K562 (cell line): ENCODE measurements at regions not wholly inside any gene's neighbourhood (a gene's known extent, or its start where the extent isn't known, plus 50 kb on each side); places are given as distances from the start of the nearest gene placed in this dataset.

Source experiments
- ATAC-seq: fragments of 200-7000 bp; cut with Tn5 transposase; 3 replicates; pipeline ENCODE4 v1.9.1; 2020; ENCODE audit warnings: moderate library complexity
- BruUV-seq: library from RNA; stranded (reverse); fragments of 400-500 nt; replicated peaks from 2 replicates; lab custom pipeline; 2021; lab: Mats Ljungman, UMichigan
- CTCF ChIA-PET: fragments of 300-600 bp; formaldehyde crosslinking; extraction: SDS; loops from one replicate; lab custom pipeline; 2021; ENCODE audit warnings: low intra/inter-chr PET ratio; lab: Yijun Ruan, JAX
- POLR2A ChIA-PET: fragments of 300-600, 350-650 bp; sonication (Branson Sonifier 250); formaldehyde crosslinking; extraction: SDS; loops from one replicate; lab custom pipeline; 2021; ENCODE audit warnings: antibody characterized with exemption, inconsistent platforms; lab: Yijun Ruan, JAX
- DNase-seq, 4 experiments: peaks; one replicate each; pipeline versions ENCODE4 v3.0.0 to v3.0.0-alpha.2; 2011 to 2018; ENCODE audit warnings: low spot score in 3 of 4, mixed read lengths in 3 of 4; ENCODE audit errors: extremely low read depth in 1 of 4
- FAIRE-seq: peaks from 2 replicates; lab custom pipeline; 2011; peaks lifted over from hg19 to GRCh38; lab: Jason Lieb, UNC
- H2AFZ ChIP-seq: 2 replicates; pipeline ENCODE4 v1.6.0; 2011; ENCODE audit warnings: low read depth, low read length, control low read depth, inconsistent platforms
- H3K27ac ChIP-seq: fragments of 200-600 bp; 3 replicates; pipeline ENCODE4 v1.8.0; 2011; ENCODE audit warnings: low read depth, mild to moderate bottlenecking, control low read depth, inconsistent platforms, low read length, moderate library complexity, mixed read lengths; ENCODE audit errors: extremely low read depth
- H3K27me3 ChIP-seq, 2 experiments: fragments of 300-600 bp in 1 of 2; 2 replicates in 1 of 2; 3 replicates in 1 of 2; pipeline versions ENCODE4 v1.6.0 to v1.8.0; 2011; ENCODE audit warnings: inconsistent platforms in 2 of 2, low read length in 2 of 2, mild to moderate bottlenecking in 1 of 2, mixed read lengths in 1 of 2, moderate library complexity in 1 of 2; ENCODE audit not compliant: control insufficient read depth in 2 of 2, insufficient read depth in 2 of 2
- H3K36me3 ChIP-seq: fragments of 300-600 bp; 3 replicates; pipeline ENCODE4 v1.8.0; 2011; ENCODE audit warnings: mild to moderate bottlenecking, low read length, inconsistent platforms; ENCODE audit not compliant: control insufficient read depth, insufficient read depth
- H3K4me1 ChIP-seq, 2 experiments: fragments of 200-600 bp in 1 of 2; replicated peaks in 1 of 2; 2 replicates in 1 of 2; 3 replicates in 1 of 2; pipeline versions ENCODE4 v1.5.1 to v1.8.0; 2011; ENCODE audit warnings: inconsistent platforms in 2 of 2, low read length in 2 of 2, mild to moderate bottlenecking in 1 of 2, mixed read lengths in 1 of 2, moderate library complexity in 1 of 2; ENCODE audit not compliant: control insufficient read depth in 2 of 2, insufficient read depth in 2 of 2
- H3K4me2 ChIP-seq: 2 replicates; pipeline ENCODE4 v1.6.1; 2011; ENCODE audit warnings: low read length, control low read depth, inconsistent platforms, mixed read lengths; ENCODE audit not compliant: insufficient read depth
- H3K4me3 ChIP-seq: fragments of 200-600 bp; sonication (generic), shearing (Covaris generic); 2 replicates; pipeline ENCODE4 v1.5.1; 2016; ENCODE audit warnings: control low read depth, inconsistent platforms
- H3K79me2 ChIP-seq: fragments of 200-600 bp; 3 replicates; pipeline ENCODE4 v1.8.0; 2011; ENCODE audit warnings: low read length, inconsistent platforms; ENCODE audit not compliant: control insufficient read depth, insufficient read depth
- H3K9ac ChIP-seq, 2 experiments: 2 replicates each; pipeline versions ENCODE4 v1.6.0 to v1.6.1; 2011; ENCODE audit warnings: low read depth in 2 of 2, low read length in 2 of 2, control low read depth in 1 of 2, inconsistent platforms in 1 of 2, mild to moderate bottlenecking in 1 of 2, mixed read lengths in 1 of 2; ENCODE audit not compliant: insufficient read depth in 1 of 2
- H3K9me1 ChIP-seq: one replicate; pipeline ENCODE4 v1.6.0; 2011; ENCODE audit warnings: inconsistent platforms, mild to moderate bottlenecking, low read length, moderate library complexity; ENCODE audit not compliant: control insufficient read depth, insufficient read depth
- H3K9me3 ChIP-seq: replicated peaks from 2 replicates; pipeline ENCODE4 v1.5.1; 2011; ENCODE audit warnings: low read depth, low read length, inconsistent platforms; ENCODE audit not compliant: control insufficient read depth, insufficient read depth
- H4K20me1 ChIP-seq: replicated peaks from 2 replicates; pipeline ENCODE4 v1.6.1; 2011; ENCODE audit warnings: low read length, inconsistent platforms, mixed read lengths; ENCODE audit not compliant: control insufficient read depth, insufficient read depth
- CEBPG ChIP-seq, 3 experiments: fragments of 200-800 bp in 1 of 3; sonication (Bioruptor generic) in 1 of 3; sonication (generic) in 1 of 3; formaldehyde crosslinking in 1 of 3; IDR thresholded peaks in 2 of 3; conservative IDR thresholded peaks in 1 of 3; 2 replicates each; pipeline versions ENCODE4 v1.6.1 to v1.8.0; 2016 to 2022; ENCODE audit warnings: missing compliant biosample characterization in 2 of 3, missing genetic modification characterization in 2 of 3, mild to moderate bottlenecking in 1 of 3, missing genetic modification reagents in 1 of 3
- DIDO1 ChIP-seq: fragments of 450-650 bp; IDR thresholded peaks from 2 replicates; pipeline ENCODE4 v1.6.1; 2016; ENCODE audit warnings: low read depth, missing biosample characterization, missing genetic modification characterization
- DPF2 ChIP-seq: fragments of 450-650 bp; IDR thresholded peaks from 2 replicates; pipeline ENCODE4 v1.6.1; 2016
- FOXM1 ChIP-seq, 2 experiments: fragments of 450-650 bp in 1 of 2; sonication (generic) in 1 of 2; formaldehyde crosslinking in 1 of 2; IDR thresholded peaks; 2 replicates each; pipeline versions ENCODE4 v1.6.1 to v1.9.0; 2017 to 2022; ENCODE audit warnings: low read depth in 2 of 2, mild to moderate bottlenecking in 2 of 2, missing genetic modification reagents in 1 of 2, moderate library complexity in 1 of 2
- GABPA ChIP-seq: fragments of 200-800 bp; sonication (Bioruptor generic); conservative IDR thresholded peaks from 2 replicates; pipeline ENCODE4 v1.6.1; 2016; ENCODE audit warnings: low read depth, missing genetic modification characterization, missing compliant biosample characterization
- NR3C1 ChIP-seq: sonication (generic); formaldehyde crosslinking; IDR thresholded peaks from 2 replicates; pipeline ENCODE4 v1.8.1; 2022; ENCODE audit warnings: missing genetic modification reagents
- PML ChIP-seq: IDR thresholded peaks from 2 replicates; pipeline ENCODE4 v1.6.1; 2012; ENCODE audit warnings: low read length, inconsistent platforms
- SMC3 ChIP-seq: conservative IDR thresholded peaks from 2 replicates; pipeline ENCODE4 v1.6.1; 2011; ENCODE audit warnings: low read depth, low read length, improper control_type of control experiment; ENCODE audit not compliant: insufficient read depth
- ZBTB17 ChIP-seq: fragments of 450-650 bp; formaldehyde crosslinking; IDR thresholded peaks from 2 replicates; pipeline ENCODE4 v1.4.0; 2020; ENCODE audit warnings: mild to moderate bottlenecking
- ZNF57 ChIP-seq: fragments of 450-650 bp; formaldehyde crosslinking; IDR thresholded peaks from 2 replicates; pipeline ENCODE4 v1.4.0; 2020; ENCODE audit warnings: mild to moderate bottlenecking, moderate library complexity
- ZNF75A ChIP-seq: fragments of 450-650 bp; formaldehyde crosslinking; IDR thresholded peaks from 2 replicates; pipeline ENCODE4 v1.4.0; 2020; ENCODE audit warnings: mild to moderate bottlenecking
- whole genome bisulfite sequencing: fragments of 100-300 bp; shearing (Covaris generic); methylation state at CpG from one replicate; pipeline ENCODE4 v1.1.6; 2016; ENCODE audit warnings: low coverage, mixed read lengths; ENCODE audit not compliant: insufficient coverage; ENCODE audit errors: missing lambda C conversion rate; 5-methylcytosine and 5-hydroxymethylcytosine counted together
- in situ Hi-C: fragments of 300-500 bp; cut with MboI; formaldehyde crosslinking; loops from 4 replicates; pipeline ENCODE4 v1.15.0; 2018; ENCODE audit warnings: inconsistent platforms, mixed read lengths
- intact Hi-C: fragments of 100-400 bp; cut with micrococcal nuclease; formaldehyde crosslinking; loops from 2 replicates; pipeline ENCODE4 v1.14.2; 2022
- TF ChIP-seq, protein P1 (sequence below): fragments of 250-450 bp; sonication (Bioruptor Pico); IDR thresholded peaks from 2 replicates; pipeline ENCODE4 v1.4.0; 2020; ENCODE audit warnings: mild to moderate bottlenecking, moderate library complexity
- TF ChIP-seq, protein P2 (sequence below): sonication (generic); formaldehyde crosslinking; IDR thresholded peaks from 2 replicates; pipeline ENCODE4 v1.8.1; 2023; ENCODE audit warnings: mild to moderate bottlenecking, missing genetic modification reagents
- TF ChIP-seq, protein P3 (sequence below), 2 experiments: IDR thresholded peaks; 2 replicates each; pipeline ENCODE4 v1.6.1; 2011; ENCODE audit warnings: borderline replicate concordance in 1 of 2, control low read depth in 1 of 2, low read depth in 1 of 2, low read length in 1 of 2, mild to moderate bottlenecking in 1 of 2, mixed read lengths in 1 of 2, moderate library complexity in 1 of 2; ENCODE audit not compliant: insufficient read depth in 1 of 2, insufficient read length in 1 of 2, poor library complexity in 1 of 2, severe bottlenecking in 1 of 2; ENCODE audit errors: extremely low read depth in 1 of 2

DNA sequence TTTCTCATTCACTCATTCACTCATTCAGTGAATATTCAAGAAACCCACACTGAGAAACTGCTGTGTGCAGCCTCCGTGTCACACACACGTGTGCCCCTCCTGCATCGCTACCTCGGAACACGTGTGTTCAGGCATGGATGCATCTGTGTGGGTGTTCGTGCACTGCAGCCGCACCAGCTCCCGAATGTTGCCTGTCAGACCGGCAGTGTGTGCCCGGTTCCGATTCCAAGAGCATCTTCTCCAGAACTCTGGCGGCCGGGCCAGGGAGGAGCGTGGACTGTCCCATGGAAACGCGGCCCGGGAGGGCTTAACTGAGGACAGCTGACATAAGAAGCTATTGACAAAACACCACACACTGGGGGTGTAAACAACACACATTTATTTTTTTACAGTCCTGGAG lies 216.0 kb downstream of the DLL1 start (continued):
- TF ChIP-seq ZNF75A (CRISPR knock-in tag), result no peak

DNA sequence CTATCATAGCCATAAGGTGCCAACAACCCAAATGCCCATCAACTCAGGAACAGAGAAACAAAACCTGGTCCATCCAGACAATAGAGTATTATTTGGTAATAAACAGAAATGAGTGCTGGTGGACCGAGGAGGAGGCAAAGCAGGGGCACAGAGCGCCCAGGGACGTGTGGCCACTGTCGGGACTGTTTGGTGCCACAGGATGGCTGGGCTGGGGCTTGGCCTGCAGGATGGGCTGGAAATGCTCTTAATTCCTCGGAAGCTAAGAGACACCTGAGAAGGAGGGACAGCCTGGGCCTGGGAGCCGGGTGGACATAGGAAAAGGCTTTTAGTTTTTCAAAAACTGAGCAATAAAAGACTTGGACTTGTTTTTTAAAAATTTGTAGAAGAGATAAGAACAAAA lies 216.4 kb downstream of the DLL1 start:
- WGBS, result 3% methylated on average over 6 of the region's 6 CpGs
- CTCF ChIA-PET, result no interaction called here
- no peak overlapping the region for H3K9ac ChIP-seq
- no peaks in the 10 kb centered on the region for H3K9me1 ChIP-seq
- no peak overlapping the region for H3K27ac ChIP-seq
- TF ChIP-seq PML (no peak), SMC3 (no peak), DPF2 (no peak), DIDO1 (tag) (no peak), GABPA (tag) (no peak), FOXM1 (IDR thresholded peaks at IDR 0.05; ENCODE audit: low read depth) (no peak), FOXM1 (CRISPR knock-in tag; IDR thresholded peaks at IDR 0.05; ENCODE audit: low read depth) (no peak), ZBTB17 (no peak), CEBPG (CRISPR knock-in tag; IDR thresholded peaks at IDR 0.05) (no peak), CEBPG (tag; conservative IDR thresholded peaks at IDR 0.05 in 1 of 2, IDR thresholded peaks at IDR 0.05 in 1 of 2) (no peak), NR3C1 (CRISPR knock-in tag) (no peak), ZNF57 (CRISPR knock-in tag) (no peak)
- TF ChIP-seq, protein P1, sequence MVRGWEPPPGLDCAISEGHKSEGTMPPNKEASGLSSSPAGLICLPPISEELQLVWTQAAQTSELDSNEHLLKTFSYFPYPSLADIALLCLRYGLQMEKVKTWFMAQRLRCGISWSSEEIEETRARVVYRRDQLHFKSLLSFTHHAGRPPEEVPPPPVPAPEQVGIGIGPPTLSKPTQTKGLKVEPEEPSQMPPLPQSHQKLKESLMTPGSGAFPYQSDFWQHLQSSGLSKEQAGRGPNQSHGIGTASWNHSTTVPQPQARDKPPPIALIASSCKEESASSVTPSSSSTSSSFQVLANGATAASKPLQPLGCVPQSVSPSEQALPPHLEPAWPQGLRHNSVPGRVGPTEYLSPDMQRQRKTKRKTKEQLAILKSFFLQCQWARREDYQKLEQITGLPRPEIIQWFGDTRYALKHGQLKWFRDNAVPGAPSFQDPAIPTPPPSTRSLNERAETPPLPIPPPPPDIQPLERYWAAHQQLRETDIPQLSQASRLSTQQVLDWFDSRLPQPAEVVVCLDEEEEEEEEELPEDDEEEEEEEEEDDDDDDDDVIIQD (CRISPR knock-in tag), result no peak
- TF ChIP-seq, protein P2, sequence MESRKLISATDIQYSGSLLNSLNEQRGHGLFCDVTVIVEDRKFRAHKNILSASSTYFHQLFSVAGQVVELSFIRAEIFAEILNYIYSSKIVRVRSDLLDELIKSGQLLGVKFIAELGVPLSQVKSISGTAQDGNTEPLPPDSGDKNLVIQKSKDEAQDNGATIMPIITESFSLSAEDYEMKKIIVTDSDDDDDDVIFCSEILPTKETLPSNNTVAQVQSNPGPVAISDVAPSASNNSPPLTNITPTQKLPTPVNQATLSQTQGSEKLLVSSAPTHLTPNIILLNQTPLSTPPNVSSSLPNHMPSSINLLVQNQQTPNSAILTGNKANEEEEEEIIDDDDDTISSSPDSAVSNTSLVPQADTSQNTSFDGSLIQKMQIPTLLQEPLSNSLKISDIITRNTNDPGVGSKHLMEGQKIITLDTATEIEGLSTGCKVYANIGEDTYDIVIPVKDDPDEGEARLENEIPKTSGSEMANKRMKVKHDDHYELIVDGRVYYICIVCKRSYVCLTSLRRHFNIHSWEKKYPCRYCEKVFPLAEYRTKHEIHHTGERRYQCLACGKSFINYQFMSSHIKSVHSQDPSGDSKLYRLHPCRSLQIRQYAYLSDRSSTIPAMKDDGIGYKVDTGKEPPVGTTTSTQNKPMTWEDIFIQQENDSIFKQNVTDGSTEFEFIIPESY (CRISPR knock-in tag), result no peak
- TF ChIP-seq, protein P3, sequence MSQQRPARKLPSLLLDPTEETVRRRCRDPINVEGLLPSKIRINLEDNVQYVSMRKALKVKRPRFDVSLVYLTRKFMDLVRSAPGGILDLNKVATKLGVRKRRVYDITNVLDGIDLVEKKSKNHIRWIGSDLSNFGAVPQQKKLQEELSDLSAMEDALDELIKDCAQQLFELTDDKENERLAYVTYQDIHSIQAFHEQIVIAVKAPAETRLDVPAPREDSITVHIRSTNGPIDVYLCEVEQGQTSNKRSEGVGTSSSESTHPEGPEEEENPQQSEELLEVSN (IDR thresholded peaks at IDR 0.05; ENCODE audit: borderline replicate concordance in 1 of 2, extremely low read depth in 1 of 2, insufficient read depth in 1 of 2, insufficient read length in 1 of 2, low read depth in 1 of 2, low read length in 1 of 2, poor library complexity in 1 of 2, severe bottlenecking in 1 of 2), result no peak
- TF ChIP-seq, all 486 proteins: peak for 0
- Histone ChIP-seq H3K36me3 (no peaks in the 10 kb centered on the region), H3K4me1 (no peaks in the 10 kb centered on the region), H3K79me2 (no peaks in the 10 kb centered on the region), H3K4me2 (no peak overlapping the region), H3K27me3 (peaks cover 8 to 24% of the 10 kb centered on the region in 2 experiments; a peak in 3 of 5 replicates), H3K4me3 (no peak overlapping the region), H3K9me3 (no peaks in the 10 kb centered on the region), H4K20me1 (no peaks in the 10 kb centered on the region; the same call in 1 of the 2 replicates), H2AFZ (no peak overlapping the region)
- ATAC-seq, result no peak
- no peak for FAIRE-seq
- no peak for DNase-seq
- POLR2A ChIA-PET, result interaction anchor here (0.6 to 1.0 kb wide), 3 partner anchors 14 to 294 kb away, joined by 3 read pairs; no protein-coding TSS in a partner anchor
- BruUV-seq, result no TSS peak
- in situ Hi-C loops, result no loop called here
- intact Hi-C loops, result no loop called here
